NB4 (cell line): ENCODE measurements at regions not wholly inside any gene's neighbourhood (a gene's known extent, or its start where the extent isn't known, plus 50 kb on each side); places are given as distances from the start of the nearest gene placed in this dataset.

Experiments
- MYC ChIP-seq: IDR thresholded peaks from 2 replicates; pipeline ENCODE4 v1.6.1; 2011; ENCODE audit warnings: low read depth, low read length
- POLR2A ChIP-seq: IDR thresholded peaks from 2 replicates; pipeline ENCODE4 v1.6.1; 2011; ENCODE audit warnings: mild to moderate bottlenecking; ENCODE audit not compliant: insufficient read length; ENCODE audit errors: extremely low read depth
- TF ChIP-seq, protein P1 (sequence below): IDR thresholded peaks from one replicate; pipeline ENCODE4 v1.5.1; 2012; ENCODE audit warnings: low read depth, low read length

DNA sequence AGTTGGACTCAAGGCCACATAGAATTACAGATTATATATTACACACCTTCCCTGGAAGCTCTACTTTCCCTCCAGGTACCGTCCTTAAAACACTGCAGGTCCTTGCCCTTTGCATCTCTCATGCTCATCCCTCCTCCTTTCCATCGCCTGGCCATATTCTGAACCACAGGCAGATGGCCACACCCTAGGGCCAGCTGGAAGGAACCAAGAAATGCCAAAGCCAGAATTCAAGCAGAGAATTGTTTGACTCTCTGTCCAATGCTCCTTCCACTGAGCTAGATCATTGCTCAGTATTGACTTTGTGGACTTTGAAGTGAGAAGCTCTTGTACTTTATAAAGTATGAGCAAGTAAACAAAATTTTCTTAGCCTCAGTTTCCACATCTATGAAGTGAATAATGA is 170.3 kb upstream of the SLC24A5 start:
- TF ChIP-seq, protein P1, sequence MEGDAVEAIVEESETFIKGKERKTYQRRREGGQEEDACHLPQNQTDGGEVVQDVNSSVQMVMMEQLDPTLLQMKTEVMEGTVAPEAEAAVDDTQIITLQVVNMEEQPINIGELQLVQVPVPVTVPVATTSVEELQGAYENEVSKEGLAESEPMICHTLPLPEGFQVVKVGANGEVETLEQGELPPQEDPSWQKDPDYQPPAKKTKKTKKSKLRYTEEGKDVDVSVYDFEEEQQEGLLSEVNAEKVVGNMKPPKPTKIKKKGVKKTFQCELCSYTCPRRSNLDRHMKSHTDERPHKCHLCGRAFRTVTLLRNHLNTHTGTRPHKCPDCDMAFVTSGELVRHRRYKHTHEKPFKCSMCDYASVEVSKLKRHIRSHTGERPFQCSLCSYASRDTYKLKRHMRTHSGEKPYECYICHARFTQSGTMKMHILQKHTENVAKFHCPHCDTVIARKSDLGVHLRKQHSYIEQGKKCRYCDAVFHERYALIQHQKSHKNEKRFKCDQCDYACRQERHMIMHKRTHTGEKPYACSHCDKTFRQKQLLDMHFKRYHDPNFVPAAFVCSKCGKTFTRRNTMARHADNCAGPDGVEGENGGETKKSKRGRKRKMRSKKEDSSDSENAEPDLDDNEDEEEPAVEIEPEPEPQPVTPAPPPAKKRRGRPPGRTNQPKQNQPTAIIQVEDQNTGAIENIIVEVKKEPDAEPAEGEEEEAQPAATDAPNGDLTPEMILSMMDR, result no peak
- TF ChIP-seq POLR2A, result no peak
- TF ChIP-seq MYC, result no peak
